GM13977 (cell line): ENCODE measurements at regions not wholly inside any gene's neighbourhood (a gene's known extent, or its start where the extent isn't known, plus 50 kb on each side); places are given as distances from the start of the nearest gene placed in this dataset.
A peak's percentile ranks its signal among the peaks of the same experiment; 100 is the strongest.
"Not testable (repeated sequence)": the region's sequence is repeated elsewhere in the genome, so short reads cannot be mapped to it uniquely, and the experiment has no call there.

Source experiments
- DNase-seq: peaks from one replicate; pipeline ENCODE4 v3.0.0; 2012; ENCODE audit warnings: low spot score
- in situ Hi-C: fragments of 300-500 bp; cut with MboI; formaldehyde crosslinking; loops from one replicate; pipeline ENCODE4 v1.12.0; 2022; ENCODE audit warnings: low sequenced_read_pairs, low pct_unique_long_range_greater_than_20kb, mixed read lengths, inconsistent platforms; ENCODE audit not compliant: unreplicated experiment
- TF ChIP-seq, protein P1 (sequence below): IDR thresholded peaks from 2 replicates; pipeline ENCODE4 v1.5.1; 2012; ENCODE audit warnings: mild to moderate bottlenecking, control low read depth; ENCODE audit not compliant: insufficient read depth; ENCODE audit errors: extremely low read depth, missing control alignments

DNA sequence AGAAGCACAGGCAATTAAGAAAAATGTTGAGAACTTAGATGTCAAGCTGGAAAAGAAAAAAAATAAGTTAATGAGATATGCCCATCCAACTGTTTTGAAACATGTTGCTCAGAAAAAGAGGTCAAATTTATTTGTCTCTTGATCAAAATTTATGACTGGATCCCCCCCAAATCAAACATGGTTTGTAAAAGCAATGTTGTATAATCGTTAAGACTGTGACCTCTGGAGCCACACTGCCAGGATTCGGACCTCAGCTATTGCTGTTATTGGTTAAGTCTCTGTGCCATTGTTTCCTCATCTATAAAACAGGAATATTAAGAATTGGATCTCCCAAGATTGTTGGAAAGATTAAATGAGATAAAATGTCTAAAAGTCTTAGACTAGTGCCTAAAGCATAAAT is 51.9 kb upstream of the LRRK2 start:
- in situ Hi-C loops = no loop called here
- DNase-seq = no peak
- TF ChIP-seq, protein P1, sequence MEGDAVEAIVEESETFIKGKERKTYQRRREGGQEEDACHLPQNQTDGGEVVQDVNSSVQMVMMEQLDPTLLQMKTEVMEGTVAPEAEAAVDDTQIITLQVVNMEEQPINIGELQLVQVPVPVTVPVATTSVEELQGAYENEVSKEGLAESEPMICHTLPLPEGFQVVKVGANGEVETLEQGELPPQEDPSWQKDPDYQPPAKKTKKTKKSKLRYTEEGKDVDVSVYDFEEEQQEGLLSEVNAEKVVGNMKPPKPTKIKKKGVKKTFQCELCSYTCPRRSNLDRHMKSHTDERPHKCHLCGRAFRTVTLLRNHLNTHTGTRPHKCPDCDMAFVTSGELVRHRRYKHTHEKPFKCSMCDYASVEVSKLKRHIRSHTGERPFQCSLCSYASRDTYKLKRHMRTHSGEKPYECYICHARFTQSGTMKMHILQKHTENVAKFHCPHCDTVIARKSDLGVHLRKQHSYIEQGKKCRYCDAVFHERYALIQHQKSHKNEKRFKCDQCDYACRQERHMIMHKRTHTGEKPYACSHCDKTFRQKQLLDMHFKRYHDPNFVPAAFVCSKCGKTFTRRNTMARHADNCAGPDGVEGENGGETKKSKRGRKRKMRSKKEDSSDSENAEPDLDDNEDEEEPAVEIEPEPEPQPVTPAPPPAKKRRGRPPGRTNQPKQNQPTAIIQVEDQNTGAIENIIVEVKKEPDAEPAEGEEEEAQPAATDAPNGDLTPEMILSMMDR = no peak

- no peak for DNase-seq
- in situ Hi-C loops = no loop called here
These were observed 53.3 kb upstream of the LRRK2 start for GRCh38 chr12:40171501-40171900.

DNA sequence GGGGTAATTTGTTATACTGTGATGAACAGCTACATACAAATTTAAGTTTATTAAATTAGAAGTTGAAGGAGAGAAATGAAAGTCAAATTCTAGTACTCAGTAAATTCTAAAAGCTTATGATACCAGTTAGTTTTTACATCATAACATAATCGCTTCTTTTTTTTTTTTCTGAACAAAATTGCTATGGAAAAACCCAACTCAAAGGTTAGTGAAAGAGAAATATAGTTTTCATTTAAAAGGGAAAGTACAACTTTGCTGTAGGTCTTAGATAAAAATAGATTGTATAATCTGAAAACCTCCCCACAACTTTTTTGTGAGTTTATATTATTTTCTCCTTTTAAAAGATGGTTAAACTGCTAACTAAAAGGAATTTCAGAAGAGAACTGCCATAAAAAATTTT is 53.7 kb upstream of the LRRK2 start:
- no peak for DNase-seq
- in situ Hi-C loops = no loop called here
- TF ChIP-seq, protein P1 = no peak

More at GRCh38 chr12:40171501-40171900, 53.3 kb upstream of the LRRK2 start:
- TF ChIP-seq, protein P1 = no peak

- DNase-seq = no peak
- TF ChIP-seq, protein P1 = no peak
- in situ Hi-C loops = no loop called here
These were observed 54.2 kb upstream of the LRRK2 start for GRCh38 chr12:40170593-40170992.

DNA sequence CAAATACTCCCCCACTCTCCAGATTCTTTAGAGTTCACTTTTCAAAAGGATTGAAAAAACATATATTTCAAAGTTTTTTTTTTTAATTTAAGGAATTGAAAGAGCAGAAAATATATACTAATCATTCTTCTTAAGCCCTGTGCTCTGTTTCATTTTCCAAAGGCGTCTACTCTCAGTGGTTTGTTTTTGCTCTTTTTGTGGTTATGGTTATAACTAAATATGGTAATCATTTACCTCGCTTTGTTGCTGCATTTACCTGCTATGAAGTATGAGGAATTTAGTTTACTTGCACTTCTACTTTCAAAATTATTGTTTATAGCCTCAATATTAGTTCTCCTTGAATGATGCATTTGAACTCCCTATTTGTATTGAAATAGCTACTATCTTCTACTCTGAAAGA is 55.9 kb upstream of the LRRK2 start:
- TF ChIP-seq, protein P1 = no peak
- peak; percentile 45 for DNase-seq
- in situ Hi-C loops = no loop called here

DNA sequence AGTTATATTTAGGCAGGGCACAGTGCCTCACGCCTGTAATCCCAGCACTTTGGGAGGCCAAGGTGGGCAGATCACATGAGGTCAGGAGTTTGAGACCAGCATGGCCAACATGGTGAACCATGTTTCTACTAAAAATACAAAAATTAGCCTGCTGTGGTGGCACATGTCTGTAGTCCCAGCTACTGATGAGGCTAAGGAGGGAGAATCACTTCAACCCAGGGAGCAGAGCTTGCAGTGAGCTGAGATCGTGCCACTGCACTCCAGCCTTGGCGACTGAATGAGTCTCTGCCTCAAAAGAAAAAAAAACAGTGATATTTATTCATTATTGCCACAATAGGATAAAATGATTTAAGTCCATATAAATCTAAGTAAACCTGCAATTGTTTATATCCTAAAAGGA is 56.4 kb upstream of the LRRK2 start:
- DNase-seq = not testable (repeated sequence)

GRCh38 chr12:40168001-40168400 is 56.8 kb upstream of the LRRK2 start:
- DNase-seq = peak; percentile 22
- in situ Hi-C loops = no loop called here
- TF ChIP-seq, protein P1 = no peak

More for the DNA sequence above, 56.4 kb upstream of the LRRK2 start:
- in situ Hi-C loops = not testable (repeated sequence)
